ENCODE measurements at regions not wholly inside any gene's neighbourhood (a gene's known extent, or its start where the extent isn't known, plus 50 kb on each side); places are given as distances from the start of the nearest gene placed in this dataset.

GRCh38 chr5:102561894-102562760 lies 63.3 kb upstream of the SLCO6A1 start:
- TF ChIP-seq CTCF (IDR thresholded peaks at IDR 0.05) (peak; percentile 97), NR2C2 (CRISPR knock-in tag; IDR thresholded peaks at IDR 0.05) (no peak), ZNF263 (CRISPR knock-in tag; IDR thresholded peaks at IDR 0.05; ENCODE audit: low read depth) (no peak), FOXK1 (CRISPR knock-in tag; IDR thresholded peaks at IDR 0.05) (no peak), TEAD1 (CRISPR knock-in tag; IDR thresholded peaks at IDR 0.05) (no peak), MXD4 (CRISPR knock-in tag; IDR thresholded peaks at IDR 0.05; ENCODE audit: borderline replicate concordance) (no peak), ZNF232 (CRISPR knock-in tag; IDR thresholded peaks at IDR 0.05) (no peak), TEAD4 (CRISPR knock-in tag; IDR thresholded peaks at IDR 0.05) (no peak), RELA (CRISPR knock-in tag; IDR thresholded peaks at IDR 0.05; ENCODE audit: borderline replicate concordance) (no peak), ATF1 (CRISPR knock-in tag; IDR thresholded peaks at IDR 0.05) (no peak)

Data from WTC11 (cell line).